Mucosa of descending colon (tissue), 3 donors: ENCODE measurements at regions not wholly inside any gene's neighbourhood (a gene's known extent, or its start where the extent isn't known, plus 50 kb on each side); places are given as distances from the start of the nearest gene placed in this dataset.

Source experiments
- ATAC-seq: fragments of 200-7000 bp; cut with Tn5 transposase; one replicate; pipeline ENCODE4 v1.9.1; 2020; ENCODE audit warnings: mild to moderate bottlenecking, moderate library complexity
- DNase-seq, 3 donors: peaks; one replicate each; pipeline ENCODE4 v3.0.0-alpha.2; 2020
- H3K36me3 ChIP-seq: fragments of 200-600 bp; one replicate; pipeline ENCODE4 v1.8.0; 2021; ENCODE audit warnings: low read depth, mild to moderate bottlenecking
- H3K4me1 ChIP-seq: fragments of 200-600 bp; one replicate; pipeline ENCODE4 v1.8.0; 2021; ENCODE audit warnings: low read depth, mild to moderate bottlenecking
- H3K4me3 ChIP-seq: fragments of 200-600 bp; one replicate; pipeline ENCODE4 v1.8.0; 2021; ENCODE audit warnings: mild to moderate bottlenecking
- H3K9me3 ChIP-seq: fragments of 200-600 bp; one replicate; pipeline ENCODE4 v1.8.0; 2021; ENCODE audit warnings: mild to moderate bottlenecking
- CTCF ChIP-seq: fragments of 200-600 bp; IDR thresholded peaks from one replicate; pipeline ENCODE4 v1.8.0; 2022; ENCODE audit warnings: antibody characterized with exemption, mild to moderate bottlenecking
- intact Hi-C, 2 donors: fragments of 100-400 bp; cut with DNase I in 1 of 2; cut with micrococcal nuclease in 1 of 2; formaldehyde crosslinking; loops; one replicate each; pipeline versions ENCODE4 v1.11.0 to v1.11.1; 2022; cut with DNase I, micrococcal nuclease
- donor health status: DM: no; HTN: no; CAD: no; lungs with moderate emphysema.
- donor health status: DM: no; HTN: no; CAD: no.
- donor health status: DM: no; HTN: yes; CAD: no.

- intact Hi-C loops = no loop called here
- Histone ChIP-seq H3K9me3 (no peaks in the 10 kb centered on the region), H3K36me3 (no peaks in the 10 kb centered on the region), H3K4me3 (no peak overlapping the region), H3K4me1 (peaks cover 20% of the 10 kb centered on the region)
- DNase-seq (no peak), ATAC-seq (no peak)
- no peak for TF ChIP-seq CTCF
Observed at GRCh38 chr2:19536136-19536535, 177.7 kb upstream of the OSR1 start.

- no peaks in the 10 kb centered on the region for H3K9me3 ChIP-seq
- no peak overlapping the region for H3K4me3 ChIP-seq
- H3K36me3 ChIP-seq = no peaks in the 10 kb centered on the region
- no peak for TF ChIP-seq CTCF
- H3K4me1 ChIP-seq = peaks cover under 1% of the 10 kb centered on the region
- intact Hi-C loops = no loop called here
- DNase-seq (no peak), ATAC-seq (no peak)
Observed at GRCh38 chr2:19532547-19533196, 174.2 kb upstream of the OSR1 start.

GRCh38 chr2:19529677-19530076 is 171.3 kb upstream of the OSR1 start:
- Histone ChIP-seq H3K9me3 (no peaks in the 10 kb centered on the region), H3K4me3 (no peak overlapping the region), H3K4me1 (no peaks in the 10 kb centered on the region), H3K36me3 (no peaks in the 10 kb centered on the region)
- intact Hi-C loops = no loop called here
- DNase-seq = no peak
- ATAC-seq = no peak
- no peak for TF ChIP-seq CTCF

GRCh38 chr2:19527771-19528170 is 169.3 kb upstream of the OSR1 start:
- intact Hi-C loops = no loop called here
- Histone ChIP-seq H3K9me3 (no peaks in the 10 kb centered on the region), H3K36me3 (no peaks in the 10 kb centered on the region), H3K4me3 (no peak overlapping the region), H3K4me1 (no peaks in the 10 kb centered on the region)
- no peak for TF ChIP-seq CTCF
- ATAC-seq (no peak), DNase-seq (no peak)

GRCh38 chr2:19525313-19525712 is 166.9 kb upstream of the OSR1 start:
- Histone ChIP-seq H3K4me1 (no peaks in the 10 kb centered on the region), H3K9me3 (no peaks in the 10 kb centered on the region), H3K4me3 (no peak overlapping the region), H3K36me3 (no peaks in the 10 kb centered on the region)
- TF ChIP-seq CTCF = no peak
- DNase-seq = no peak
- intact Hi-C loops = no loop called here
- no peak for ATAC-seq

GRCh38 chr2:19519045-19519444 is 160.6 kb upstream of the OSR1 start:
- no peaks in the 10 kb centered on the region for H3K4me1 ChIP-seq
- no peak for DNase-seq
- intact Hi-C loops = no loop called here
- no peak for TF ChIP-seq CTCF
- ATAC-seq = no peak
- H3K36me3 ChIP-seq = no peaks in the 10 kb centered on the region
- no peaks in the 10 kb centered on the region for H3K9me3 ChIP-seq
- no peak overlapping the region for H3K4me3 ChIP-seq
